Stomach (tissue), 8 donors: ENCODE measurements at regions not wholly inside any gene's neighbourhood (a gene's known extent, or its start where the extent isn't known, plus 50 kb on each side); places are given as distances from the start of the nearest gene placed in this dataset.

Experiments
- DNase-seq, 2 donors: peaks; one replicate each; pipeline versions ENCODE4 v3.0.0 to v3.0.0-alpha.2; 2013 to 2019
- H3K27ac ChIP-seq, 5 donors: fragments of 200-600 bp in 4 of 5; sonication (generic) in 4 of 5; one replicate each; pipeline ENCODE4 v1.5.1; 2013 to 2019; ENCODE audit warnings: mild to moderate bottlenecking in 1 of 5, moderate library complexity in 1 of 5
- H3K27me3 ChIP-seq, 3 donors: fragments of 200-600 bp; sonication (generic); one replicate each; pipeline ENCODE4 v1.5.1; 2017 to 2019; ENCODE audit warnings: mixed run types in 1 of 3
- H3K36me3 ChIP-seq, 4 donors: fragments of 200-600 bp; sonication (generic); 1 replicate in 3 of 4; 2 replicates in 1 of 4; pipeline ENCODE4 v1.5.1; 2016 to 2019
- H3K4me1 ChIP-seq, 4 donors: fragments of 200-600 bp; sonication (generic); one replicate each; pipeline ENCODE4 v1.5.1; 2016 to 2019
- H3K4me3 ChIP-seq, 4 donors: fragments of 200-600 bp; sonication (generic) in 3 of 4; one replicate each; pipeline ENCODE4 v1.5.1; 2016 to 2019; ENCODE audit warnings: mild to moderate bottlenecking in 1 of 4
- H3K9me3 ChIP-seq, 4 donors: fragments of 200-600 bp; sonication (generic); one replicate each; pipeline ENCODE4 v1.5.1; 2016 to 2019
- EP300 ChIP-seq: sonication (generic); formaldehyde crosslinking; IDR thresholded peaks from one replicate; pipeline ENCODE4 v1.6.1; 2017; ENCODE audit warnings: antibody characterized with exemption
- POLR2A ChIP-seq, 4 donors: fragments of 450-650 bp; IDR thresholded peaks; one replicate each; pipeline ENCODE4 v1.6.1; 2016; ENCODE audit warnings: antibody characterized with exemption in 4 of 4, control low read depth in 2 of 4, mild to moderate bottlenecking in 1 of 4, moderate library complexity in 1 of 4
- POLR2AphosphoS5 ChIP-seq, 3 donors: sonication (generic); formaldehyde crosslinking; IDR thresholded peaks; one replicate each; pipeline ENCODE4 v1.6.1; 2016; ENCODE audit warnings: antibody characterized with exemption in 3 of 3
- WGBS, 5 donors: extraction: QIAGEN DNeasy Blood & Tissue Kit in 3 of 5; methylation state at CpG; one replicate each; pipeline versions ENCODE4 v1.1.5 to v1.1.7; 2013 to 2018; 5-methylcytosine and 5-hydroxymethylcytosine counted together
- intact Hi-C: fragments of 100-400 bp; cut with DNase I; formaldehyde crosslinking; loops from one replicate; pipeline ENCODE4 v1.15.1; 2023; ENCODE audit warnings: low total_unique reads
- small RNA-seq, 4 donors: library from RNA; depleted of rRNA; stranded (forward); fragments of <200 nt; gene quantifications; one replicate each; pipeline ENCODE3, GENCODE V24; 2016
- TF ChIP-seq, protein P1 (sequence below), 7 experiments: fragments of 450-650 bp in 4 of 7; fragments of 200-600 bp in 3 of 7; sonication (generic) in 3 of 7; IDR thresholded peaks; one replicate each; pipeline ENCODE4 v1.5.1; 2016 to 2019; ENCODE audit warnings: antibody characterized with exemption in 7 of 7, control low read depth in 2 of 7, mild to moderate bottlenecking in 1 of 7
- donor health status: healthy with polysubstance abuse.
- donor health status: Bipolar disorder and iron deficiency.
- donor health status: healthy.

DNA sequence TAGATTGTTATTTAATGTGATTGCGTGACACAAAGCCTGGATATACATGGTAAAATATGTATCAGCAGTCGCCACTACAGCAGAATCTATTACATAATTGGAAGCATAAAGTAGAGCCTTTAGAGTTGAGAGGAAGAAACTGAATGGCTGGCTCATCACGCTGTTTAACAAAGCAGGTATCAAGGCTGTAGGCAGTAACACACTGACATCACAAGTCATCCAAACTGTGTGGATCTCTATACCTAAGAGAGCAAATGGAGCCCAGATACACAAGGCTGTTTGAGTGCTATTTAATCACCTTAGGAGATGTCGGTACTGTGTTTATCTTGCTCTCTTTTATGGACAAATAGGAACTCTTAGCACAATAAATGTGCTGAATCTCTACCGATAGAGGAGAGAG lies 864.4 kb downstream of the VGLL3 start:
- WGBS, 5 donors: 60 to 73% (median 61%) methylated on average over 5 of the region's 5 CpGs
- H3K9me3 ChIP-seq: peaks cover 0 to 18% (median 9%) of the 10 kb centered on the region in 4 donors
- no peak for TF ChIP-seq POLR2AphosphoS5 (IDR thresholded peaks at IDR 0.05)
- TF ChIP-seq EP300: no peak
- no peak for TF ChIP-seq POLR2A (IDR thresholded peaks at IDR 0.05)
- TF ChIP-seq, protein P1, sequence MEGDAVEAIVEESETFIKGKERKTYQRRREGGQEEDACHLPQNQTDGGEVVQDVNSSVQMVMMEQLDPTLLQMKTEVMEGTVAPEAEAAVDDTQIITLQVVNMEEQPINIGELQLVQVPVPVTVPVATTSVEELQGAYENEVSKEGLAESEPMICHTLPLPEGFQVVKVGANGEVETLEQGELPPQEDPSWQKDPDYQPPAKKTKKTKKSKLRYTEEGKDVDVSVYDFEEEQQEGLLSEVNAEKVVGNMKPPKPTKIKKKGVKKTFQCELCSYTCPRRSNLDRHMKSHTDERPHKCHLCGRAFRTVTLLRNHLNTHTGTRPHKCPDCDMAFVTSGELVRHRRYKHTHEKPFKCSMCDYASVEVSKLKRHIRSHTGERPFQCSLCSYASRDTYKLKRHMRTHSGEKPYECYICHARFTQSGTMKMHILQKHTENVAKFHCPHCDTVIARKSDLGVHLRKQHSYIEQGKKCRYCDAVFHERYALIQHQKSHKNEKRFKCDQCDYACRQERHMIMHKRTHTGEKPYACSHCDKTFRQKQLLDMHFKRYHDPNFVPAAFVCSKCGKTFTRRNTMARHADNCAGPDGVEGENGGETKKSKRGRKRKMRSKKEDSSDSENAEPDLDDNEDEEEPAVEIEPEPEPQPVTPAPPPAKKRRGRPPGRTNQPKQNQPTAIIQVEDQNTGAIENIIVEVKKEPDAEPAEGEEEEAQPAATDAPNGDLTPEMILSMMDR (IDR thresholded peaks at IDR 0.05): no peak
- H3K4me1 ChIP-seq: no peaks in the 10 kb centered on the region
- DNase-seq: no peak
- no peaks in the 10 kb centered on the region for H3K27me3 ChIP-seq
- no peak overlapping the region for H3K4me3 ChIP-seq
- intact Hi-C loops: no loop called here
- H3K36me3 ChIP-seq: no peaks in the 10 kb centered on the region
- no peak overlapping the region for H3K27ac ChIP-seq

Small RNA genes in the stretch of these regions (small RNA-seq; reads per million reads assigned to genes)
- gene AC108706.1: 0 reads per million in 4 donors
- gene RNU6-1129P: 0 reads per million in 4 donors
